PC-3 (cell line): ENCODE measurements at regions not wholly inside any gene's neighbourhood (a gene's known extent, or its start where the extent isn't known, plus 50 kb on each side); places are given as distances from the start of the nearest gene placed in this dataset.

Source experiments
- ATAC-seq: fragments of 200-7000 bp; cut with Tn5 transposase; 2 replicates; pipeline ENCODE4 v1.9.1; 2020; ENCODE audit warnings: mild to moderate bottlenecking, moderate library complexity
- BruUV-seq: library from RNA; stranded (reverse); fragments of 400-500 nt; replicated peaks from 2 replicates; lab custom pipeline; 2021; lab: Mats Ljungman, UMichigan
- CTCF ChIA-PET: fragments of 300-600 bp; sonication (Branson Sonifier 250); formaldehyde crosslinking; loops from one replicate; lab custom pipeline; 2022; ENCODE audit warnings: antibody characterized with exemption; lab: Charles Lee
- POLR2A ChIA-PET: fragments of 300-600 bp; sonication (Branson Sonifier 250); formaldehyde crosslinking; loops from one replicate; lab custom pipeline; 2022; ENCODE audit warnings: antibody characterized with exemption; ENCODE audit not compliant: unreplicated experiment; lab: Charles Lee
- DNase-seq: peaks from one replicate; pipeline ENCODE4 v3.0.0-alpha.2; 2015
- H2AFZ ChIP-seq: fragments of 300-600 bp; sonication (generic); 2 replicates; pipeline ENCODE4 v1.6.0; 2016; ENCODE audit warnings: antibody characterized with exemption, low read length
- H3F3A ChIP-seq: fragments of 300-600 bp; sonication (generic); one replicate; pipeline ENCODE4 v1.6.0; 2017; ENCODE audit warnings: antibody characterized with exemption, low read length, control low read depth, mild to moderate bottlenecking; ENCODE audit not compliant: unreplicated experiment
- H3K27ac ChIP-seq: fragments of 300-600 bp; sonication (generic); 2 replicates; pipeline ENCODE4 v1.5.1; 2016; ENCODE audit warnings: mild to moderate bottlenecking, low read length
- H3K27me3 ChIP-seq: fragments of 300-600 bp; sonication (generic); 2 replicates; pipeline ENCODE4 v1.6.1; 2016; ENCODE audit warnings: low read length, mixed read lengths
- H3K36me3 ChIP-seq: fragments of 300-600 bp; sonication (generic); 2 replicates; pipeline ENCODE4 v1.6.1; 2016; ENCODE audit warnings: low read depth, mixed run types, low read length, mixed read lengths
- H3K4me1 ChIP-seq: fragments of 300-600 bp; sonication (generic); 2 replicates; pipeline ENCODE4 v1.5.1; 2016; ENCODE audit warnings: low read length; ENCODE audit not compliant: insufficient read depth
- H3K4me2 ChIP-seq: fragments of 300-600 bp; sonication (generic); 2 replicates; pipeline ENCODE4 v1.6.0; 2016; ENCODE audit warnings: low read length
- H3K4me3 ChIP-seq: fragments of 300-600 bp; sonication (generic); 2 replicates; pipeline ENCODE4 v1.5.1; 2016; ENCODE audit warnings: mild to moderate bottlenecking, low read length, mixed read lengths
- H3K79me2 ChIP-seq: fragments of 300-600 bp; sonication (generic); 2 replicates; pipeline ENCODE4 v1.6.1; 2017; ENCODE audit warnings: low read length, mixed read lengths
- H3K9ac ChIP-seq: fragments of 300-600 bp; sonication (generic); 2 replicates; pipeline ENCODE4 v1.6.0; 2016; ENCODE audit warnings: mild to moderate bottlenecking, low read length
- H3K9me2 ChIP-seq: fragments of 300-600 bp; sonication (generic); replicated peaks from 2 replicates; pipeline ENCODE4 v1.6.1; 2016; ENCODE audit warnings: mixed run types, low read length, mixed read lengths
- H3K9me3 ChIP-seq: fragments of 300-600 bp; sonication (generic); 2 replicates; pipeline ENCODE4 v1.6.1; 2016; ENCODE audit warnings: low read length, mixed read lengths
- H4K20me1 ChIP-seq: fragments of 300-600 bp; sonication (generic); 2 replicates; pipeline ENCODE4 v1.6.1; 2016; ENCODE audit warnings: low read length, mixed read lengths
- CTCF ChIP-seq: fragments of 300-600 bp; sonication (generic); conservative IDR thresholded peaks from 2 replicates; pipeline ENCODE4 v1.5.1; 2017; ENCODE audit warnings: antibody characterized with exemption, low read depth, mild to moderate bottlenecking, low read length
- EZH2 ChIP-seq: fragments of 300-600 bp; sonication (generic); IDR thresholded peaks from one replicate; pipeline ENCODE4 v1.6.1; 2017; ENCODE audit warnings: antibody characterized with exemption, mild to moderate bottlenecking, low read length; ENCODE audit not compliant: unreplicated experiment
- EZH2phosphoT487 ChIP-seq: fragments of 300-600 bp; sonication (generic); IDR thresholded peaks from 2 replicates; pipeline ENCODE4 v1.6.1; 2018; ENCODE audit warnings: mild to moderate bottlenecking, antibody characterized with exemption, low read length, borderline replicate concordance
- intact Hi-C: fragments of 100-400 bp; cut with micrococcal nuclease; formaldehyde crosslinking; loops from 2 replicates; pipeline ENCODE4 v1.9.0; 2023

GRCh38 chr10:106226142-106226541, 938.4 kb downstream of the SORCS1 start:
- CTCF ChIA-PET, result no interaction called here
- DNase-seq (peak; percentile 49), ATAC-seq (no peak)
- Histone ChIP-seq H3K9me2 (no peaks in the 10 kb centered on the region), H3K4me3 (no peak overlapping the region), H3K79me2 (no peaks in the 10 kb centered on the region), H3K4me1 (peaks cover 24% of the 10 kb centered on the region), H3K9me3 (no peaks in the 10 kb centered on the region), H4K20me1 (no peaks in the 10 kb centered on the region), H3K4me2 (peak overlapping the region; percentile 2), H3F3A (no peaks in the 10 kb centered on the region), H3K27me3 (no peaks in the 10 kb centered on the region), H3K27ac (peak overlapping the region; percentile 51), H3K36me3 (no peaks in the 10 kb centered on the region), H2AFZ (no peak overlapping the region), H3K9ac (no peak overlapping the region)
- intact Hi-C loops, result no loop called here
- BruUV-seq, result no TSS peak
- POLR2A ChIA-PET, result no interaction called here
- TF ChIP-seq EZH2 (no peak), CTCF (no peak)

- H3K4me2 ChIP-seq, result 0 out of 2 replicates have a peak overlapping the region, but pooled peaks have one; percentile 34
- H3K27me3 ChIP-seq, result no peaks in the 10 kb centered on the region
- no peak overlapping the region for H3K9ac ChIP-seq
- peaks cover 24% of the 10 kb centered on the region for H3K4me1 ChIP-seq
- ATAC-seq, result no peak
- H3F3A ChIP-seq, result no peaks in the 10 kb centered on the region
- H3K79me2 ChIP-seq, result no peaks in the 10 kb centered on the region
- H3K36me3 ChIP-seq, result no peaks in the 10 kb centered on the region
- ChIA-PET CTCF (no interaction called here), POLR2A (no interaction called here)
- peak; percentile 81 for DNase-seq
- no peaks in the 10 kb centered on the region for H3K9me3 ChIP-seq
- peak overlapping the region; percentile 37 for H3K27ac ChIP-seq
- BruUV-seq, result no TSS peak
- intact Hi-C loops, result no loop called here
- TF ChIP-seq CTCF (no peak), EZH2phosphoT487 (no peak), EZH2 (no peak)
- no peaks in the 10 kb centered on the region for H4K20me1 ChIP-seq
- H3K4me3 ChIP-seq, result no peak overlapping the region
- H2AFZ ChIP-seq, result no peak overlapping the region
- H3K9me2 ChIP-seq, result no peaks in the 10 kb centered on the region
These were observed 939.8 kb downstream of the SORCS1 start for GRCh38 chr10:106224676-106225075.

GRCh38 chr10:106217627-106218026, 946.9 kb downstream of the SORCS1 start:
- Histone ChIP-seq H3K79me2 (no peaks in the 10 kb centered on the region), H3K27ac (no peak overlapping the region), H3K4me3 (no peak overlapping the region), H2AFZ (no peak overlapping the region), H3K36me3 (no peaks in the 10 kb centered on the region), H3K4me2 (no peak overlapping the region), H3K9me2 (no peaks in the 10 kb centered on the region), H3F3A (no peaks in the 10 kb centered on the region), H4K20me1 (no peaks in the 10 kb centered on the region), H3K4me1 (no peaks in the 10 kb centered on the region), H3K9ac (no peak overlapping the region), H3K9me3 (no peaks in the 10 kb centered on the region), H3K27me3 (no peaks in the 10 kb centered on the region)
- ATAC-seq (no peak), DNase-seq (no peak)
- BruUV-seq, result no TSS peak
- TF ChIP-seq EZH2, result no peak
- no peak for TF ChIP-seq CTCF
- CTCF ChIA-PET, result no interaction called here
- POLR2A ChIA-PET, result no interaction called here
- intact Hi-C loops, result no loop called here
